Loucy (cell line): ENCODE measurements at regions not wholly inside any gene's neighbourhood (a gene's known extent, or its start where the extent isn't known, plus 50 kb on each side); places are given as distances from the start of the nearest gene placed in this dataset.

Experiments
- EZH2phosphoT487 ChIP-seq: fragments of 200-600 bp; IDR thresholded peaks from 2 replicates; pipeline ENCODE4 v1.6.1; 2018; ENCODE audit warnings: antibody characterized with exemption, mild to moderate bottlenecking, moderate library complexity, borderline replicate concordance
- TF ChIP-seq, protein P1 (sequence below): fragments of 200-600 bp; sonication (generic); conservative IDR thresholded peaks from 2 replicates; pipeline ENCODE4 v1.5.1; 2014; ENCODE audit warnings: mild to moderate bottlenecking, antibody characterized with exemption, low read length

DNA sequence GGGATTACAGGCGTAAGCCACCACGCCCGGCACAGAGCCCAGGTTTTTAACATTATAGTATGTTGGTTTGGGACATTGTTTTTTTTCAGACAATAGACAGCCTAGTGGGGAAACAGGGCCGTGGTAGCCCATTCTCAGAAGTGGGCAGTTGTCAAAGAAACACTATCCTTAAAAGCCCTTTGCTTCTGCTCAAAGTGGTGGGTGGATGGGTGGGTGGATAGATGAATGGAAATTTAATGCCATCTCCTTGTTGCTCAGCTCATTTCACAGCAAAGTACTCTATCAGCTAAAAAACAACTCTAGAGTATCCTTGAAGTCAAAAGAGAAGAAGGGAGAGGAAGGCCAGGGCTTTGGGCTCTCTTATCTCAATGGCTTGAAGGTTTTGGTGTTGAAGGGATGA, 137.8 kb downstream of the RRAGC start:
- TF ChIP-seq, protein P1, sequence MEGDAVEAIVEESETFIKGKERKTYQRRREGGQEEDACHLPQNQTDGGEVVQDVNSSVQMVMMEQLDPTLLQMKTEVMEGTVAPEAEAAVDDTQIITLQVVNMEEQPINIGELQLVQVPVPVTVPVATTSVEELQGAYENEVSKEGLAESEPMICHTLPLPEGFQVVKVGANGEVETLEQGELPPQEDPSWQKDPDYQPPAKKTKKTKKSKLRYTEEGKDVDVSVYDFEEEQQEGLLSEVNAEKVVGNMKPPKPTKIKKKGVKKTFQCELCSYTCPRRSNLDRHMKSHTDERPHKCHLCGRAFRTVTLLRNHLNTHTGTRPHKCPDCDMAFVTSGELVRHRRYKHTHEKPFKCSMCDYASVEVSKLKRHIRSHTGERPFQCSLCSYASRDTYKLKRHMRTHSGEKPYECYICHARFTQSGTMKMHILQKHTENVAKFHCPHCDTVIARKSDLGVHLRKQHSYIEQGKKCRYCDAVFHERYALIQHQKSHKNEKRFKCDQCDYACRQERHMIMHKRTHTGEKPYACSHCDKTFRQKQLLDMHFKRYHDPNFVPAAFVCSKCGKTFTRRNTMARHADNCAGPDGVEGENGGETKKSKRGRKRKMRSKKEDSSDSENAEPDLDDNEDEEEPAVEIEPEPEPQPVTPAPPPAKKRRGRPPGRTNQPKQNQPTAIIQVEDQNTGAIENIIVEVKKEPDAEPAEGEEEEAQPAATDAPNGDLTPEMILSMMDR: no peak
- TF ChIP-seq EZH2phosphoT487: no peak
